ENCODE measurements at regions not wholly inside any gene's neighbourhood (a gene's known extent, or its start where the extent isn't known, plus 50 kb on each side); places are given as distances from the start of the nearest gene placed in this dataset.

DNA sequence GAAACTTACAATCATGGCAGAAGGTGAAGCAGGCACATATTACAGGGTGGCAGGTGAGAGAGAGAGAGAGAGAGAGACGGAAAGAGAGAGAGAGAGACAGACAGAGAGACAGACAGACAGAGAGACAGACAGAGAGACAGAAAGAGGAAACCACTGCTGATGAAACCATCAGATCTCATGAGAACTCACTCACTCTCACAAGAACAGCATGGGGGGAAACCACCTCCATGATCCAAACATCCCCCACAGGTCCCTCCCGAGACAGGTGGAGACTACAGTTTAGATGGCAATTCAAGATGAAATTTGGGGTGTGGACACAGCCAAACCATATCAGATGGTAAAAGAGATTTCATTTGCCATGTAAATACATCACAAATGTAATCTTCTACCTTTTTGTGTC, 708.1 kb downstream of the MRPL39 start:
- no peaks in the 10 kb centered on the region for H3K27me3 ChIP-seq
- no peak overlapping the region for H3K27ac ChIP-seq
- H3K4me2 ChIP-seq = no peak overlapping the region
- no peaks in the 10 kb centered on the region for H4K20me1 ChIP-seq
- no peak for TF ChIP-seq Cebpa-rat (IDR thresholded peaks at IDR 0.05)
- no peaks in the 10 kb centered on the region for H3K36me3 ChIP-seq
- H3K9me3 ChIP-seq = no peaks in the 10 kb centered on the region
- no peak overlapping the region for H3K4me3 ChIP-seq
- H3K4me1 ChIP-seq = no peaks in the 10 kb centered on the region
- no peak overlapping the region for H3K9ac ChIP-seq

DNA sequence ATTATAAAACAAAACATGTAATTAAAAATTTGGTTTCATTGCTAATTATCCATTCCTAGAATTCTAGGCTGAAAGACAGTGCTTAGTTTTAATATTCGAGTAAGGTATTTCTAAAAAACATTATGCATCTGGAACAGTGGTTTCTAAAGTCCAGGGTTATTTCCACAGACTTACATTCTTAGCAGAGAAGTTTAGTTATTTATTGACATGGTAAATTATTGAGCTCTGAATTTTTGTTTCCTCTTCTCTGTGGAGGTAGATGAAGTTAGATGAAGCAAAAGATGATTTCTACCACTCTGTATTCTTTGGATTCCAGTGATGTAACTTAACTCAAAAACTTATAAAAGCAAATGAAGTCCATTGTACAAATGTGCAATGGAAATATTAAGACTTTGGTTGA, 709.4 kb downstream of the MRPL39 start:
- Histone ChIP-seq H3K9me3 (no peaks in the 10 kb centered on the region), H3K36me3 (no peaks in the 10 kb centered on the region), H3K4me1 (no peaks in the 10 kb centered on the region), H3K27me3 (no peaks in the 10 kb centered on the region), H3K4me3 (no peak overlapping the region), H4K20me1 (no peaks in the 10 kb centered on the region), H3K27ac (no peak overlapping the region), H3K4me2 (no peak overlapping the region), H3K9ac (no peak overlapping the region)
- TF ChIP-seq Cebpa-rat (IDR thresholded peaks at IDR 0.05) = no peak

DNA sequence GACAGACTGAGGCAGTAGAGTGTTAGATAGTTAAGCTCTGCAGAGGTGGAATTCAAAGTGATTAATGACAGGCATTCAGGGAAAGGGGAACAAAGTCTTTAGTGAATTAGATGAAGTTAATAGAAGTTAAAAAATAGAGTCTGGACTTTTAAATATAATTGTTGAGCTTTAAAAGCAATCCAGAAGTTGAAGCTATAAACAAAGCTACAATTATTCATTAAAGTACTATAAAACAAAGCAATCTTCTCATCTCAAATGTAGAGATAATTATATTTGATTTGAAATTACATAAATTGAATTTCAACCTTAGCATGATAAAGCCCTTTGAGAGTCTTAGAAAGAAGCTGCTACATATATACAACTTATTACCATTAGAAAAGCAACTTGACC, 710.6 kb downstream of the MRPL39 start:
- Histone ChIP-seq H3K27ac (no peak overlapping the region), H3K9me3 (no peaks in the 10 kb centered on the region), H3K4me1 (no peaks in the 10 kb centered on the region), H4K20me1 (no peaks in the 10 kb centered on the region), H3K9ac (no peak overlapping the region), H3K4me3 (no peak overlapping the region), H3K4me2 (no peak overlapping the region), H3K27me3 (no peaks in the 10 kb centered on the region), H3K36me3 (no peaks in the 10 kb centered on the region)
- no peak for TF ChIP-seq Cebpa-rat (IDR thresholded peaks at IDR 0.05)

DNA sequence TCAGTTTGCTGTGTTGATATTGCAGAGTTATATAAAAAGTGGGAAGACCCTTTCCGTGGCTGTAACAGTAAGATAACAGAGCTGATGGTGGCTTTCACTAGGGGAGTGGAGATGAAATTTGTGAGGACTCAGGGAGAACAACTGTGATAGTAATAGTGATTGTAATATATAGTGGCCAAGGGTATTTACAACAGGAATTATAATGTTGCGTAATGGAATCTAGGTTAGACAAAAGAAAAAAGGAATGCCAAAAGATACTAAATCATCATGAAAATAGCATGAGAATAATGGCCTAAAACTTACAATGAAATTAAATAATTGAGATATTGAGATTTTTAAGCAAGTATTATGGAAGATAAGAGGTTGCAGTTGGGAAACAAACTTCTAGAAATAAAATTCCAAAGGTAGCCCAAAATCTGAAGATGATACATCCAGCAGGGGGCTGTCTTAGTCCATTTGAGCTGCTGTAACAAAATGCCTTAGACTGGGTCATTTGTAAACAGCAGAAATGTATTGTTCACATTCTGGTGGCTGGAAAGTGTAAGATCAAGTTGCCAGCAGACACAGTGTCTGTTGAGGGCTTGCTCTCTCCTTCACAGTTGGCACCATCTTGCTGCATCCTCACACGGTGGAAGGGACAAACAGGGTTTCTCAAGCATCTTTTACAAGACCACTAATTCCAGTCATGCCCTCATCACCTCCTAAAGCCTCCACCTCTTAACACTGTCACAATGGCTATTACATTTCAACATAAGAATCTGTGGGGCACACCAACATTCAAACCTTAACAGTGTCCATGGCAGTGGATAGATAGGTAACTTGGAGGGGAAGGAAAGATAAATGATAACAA, 711.2 kb downstream of the MRPL39 start:
- TF ChIP-seq Cebpa-rat (IDR thresholded peaks at IDR 0.05) = no peak
- no peaks in the 10 kb centered on the region for H3K9me3 ChIP-seq
- no peaks in the 10 kb centered on the region for H3K27me3 ChIP-seq
- no peaks in the 10 kb centered on the region for H4K20me1 ChIP-seq
- H3K27ac ChIP-seq = no peak overlapping the region
- H3K4me2 ChIP-seq = no peak overlapping the region
- no peaks in the 10 kb centered on the region for H3K36me3 ChIP-seq
- no peak overlapping the region for H3K9ac ChIP-seq
- H3K4me3 ChIP-seq = no peak overlapping the region
- no peaks in the 10 kb centered on the region for H3K4me1 ChIP-seq

DNA sequence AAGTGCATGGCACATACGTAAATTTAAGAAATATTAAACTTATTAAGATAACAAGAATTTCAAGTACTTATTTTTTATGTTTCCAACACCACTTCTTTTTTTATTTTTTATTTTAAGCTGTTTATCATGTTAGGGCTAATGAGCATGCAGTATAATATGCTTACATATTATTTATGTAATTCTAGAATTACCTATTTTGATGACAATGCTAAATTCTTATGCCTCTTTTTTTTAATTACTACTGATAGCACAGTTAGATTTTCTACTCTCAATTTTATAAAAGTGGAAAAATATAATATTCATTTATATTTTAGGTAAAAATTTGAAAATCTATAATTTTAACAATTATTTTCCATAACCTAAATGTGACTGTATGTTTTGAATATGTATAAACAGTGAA, 713.0 kb downstream of the MRPL39 start:
- Histone ChIP-seq H3K4me3 (no peak overlapping the region), H4K20me1 (no peaks in the 10 kb centered on the region), H3K4me2 (no peak overlapping the region), H3K27ac (no peak overlapping the region), H3K4me1 (no peaks in the 10 kb centered on the region), H3K9ac (no peak overlapping the region), H3K9me3 (no peaks in the 10 kb centered on the region), H3K27me3 (no peaks in the 10 kb centered on the region), H3K36me3 (no peaks in the 10 kb centered on the region)
- TF ChIP-seq Cebpa-rat (IDR thresholded peaks at IDR 0.05) = no peak

DNA sequence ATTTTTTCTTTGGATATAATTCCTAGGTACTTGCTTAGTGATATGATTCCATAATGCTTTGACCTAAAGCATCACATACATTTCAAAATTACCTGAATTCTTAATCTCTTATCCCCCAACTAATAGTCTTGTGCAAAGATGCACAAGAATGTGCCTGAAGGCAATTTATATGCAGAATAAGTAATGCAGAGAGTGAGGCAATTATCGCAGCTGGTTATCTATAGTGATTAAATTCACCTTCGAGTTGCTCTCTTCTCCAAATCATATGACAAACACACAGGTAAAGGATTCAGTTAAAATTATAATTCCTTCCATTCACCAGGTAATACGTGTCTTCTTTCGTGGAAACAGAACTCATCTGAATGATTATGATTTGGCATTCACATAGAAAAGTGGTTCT, 717.3 kb downstream of the MRPL39 start:
- no peak overlapping the region for H3K9ac ChIP-seq
- peaks cover 8% of the 10 kb centered on the region for H3K9me3 ChIP-seq
- H3K4me2 ChIP-seq = no peak overlapping the region
- no peaks in the 10 kb centered on the region for H4K20me1 ChIP-seq
- H3K36me3 ChIP-seq = no peaks in the 10 kb centered on the region
- H3K4me1 ChIP-seq = no peaks in the 10 kb centered on the region
- no peaks in the 10 kb centered on the region for H3K27me3 ChIP-seq
- no peak overlapping the region for H3K4me3 ChIP-seq
- no peak for TF ChIP-seq Cebpa-rat (IDR thresholded peaks at IDR 0.05)
- H3K27ac ChIP-seq = no peak overlapping the region

DNA sequence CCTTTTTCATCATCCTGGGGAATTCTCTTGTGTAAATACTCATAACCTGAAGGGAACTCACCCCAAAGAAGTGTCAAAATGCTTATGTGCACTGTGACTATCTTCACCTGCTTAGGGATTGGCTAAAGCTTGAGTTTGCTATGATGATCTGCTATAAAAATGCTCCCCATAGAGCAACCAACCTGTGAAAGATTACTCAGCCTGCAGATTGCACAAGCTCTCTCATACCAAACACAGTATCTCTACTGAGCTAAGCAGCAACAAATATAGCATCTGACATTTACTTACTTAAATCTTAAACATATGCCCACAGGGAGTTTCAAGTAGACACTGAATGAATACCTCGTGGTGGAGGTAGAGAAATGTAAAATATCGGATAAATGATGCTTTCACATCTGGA, 725.8 kb downstream of the MRPL39 start:
- Histone ChIP-seq H3K9me3 (peaks cover 13% of the 10 kb centered on the region), H3K36me3 (no peaks in the 10 kb centered on the region), H3K4me2 (no peak overlapping the region), H3K4me3 (no peak overlapping the region), H3K9ac (no peak overlapping the region), H3K4me1 (no peaks in the 10 kb centered on the region), H3K27me3 (no peaks in the 10 kb centered on the region), H4K20me1 (no peaks in the 10 kb centered on the region), H3K27ac (no peak overlapping the region)
- TF ChIP-seq Cebpa-rat (IDR thresholded peaks at IDR 0.05) = no peak

DNA sequence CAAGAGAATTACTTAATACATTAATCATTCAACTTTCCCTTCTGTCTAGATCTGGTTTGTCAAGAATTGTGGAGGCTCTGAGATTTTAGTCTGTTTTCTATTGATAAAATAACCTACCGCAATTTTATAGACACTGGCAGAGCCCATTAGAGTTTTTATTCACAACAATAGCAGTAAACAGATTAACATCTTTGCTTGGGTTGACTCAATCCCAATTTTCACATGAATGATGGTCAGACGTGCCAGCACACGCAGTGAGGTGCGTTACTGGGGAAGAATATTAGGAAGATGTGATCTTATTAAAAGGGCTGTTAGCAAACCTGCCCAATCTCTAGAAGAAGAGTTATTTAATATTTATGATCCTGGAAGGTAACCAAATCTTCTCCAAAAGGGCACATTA, 736.6 kb downstream of the MRPL39 start:
- Histone ChIP-seq H3K9ac (no peak overlapping the region), H3K4me3 (no peak overlapping the region), H3K4me2 (no peak overlapping the region), H3K9me3 (0 out of 2 replicates have a peak, but pooled peaks cover 7% of the 10 kb centered on the region), H3K4me1 (no peaks in the 10 kb centered on the region), H4K20me1 (no peaks in the 10 kb centered on the region), H3K27ac (no peak overlapping the region), H3K27me3 (no peaks in the 10 kb centered on the region), H3K36me3 (no peaks in the 10 kb centered on the region)
- no peak for TF ChIP-seq Cebpa-rat (IDR thresholded peaks at IDR 0.05)

DNA sequence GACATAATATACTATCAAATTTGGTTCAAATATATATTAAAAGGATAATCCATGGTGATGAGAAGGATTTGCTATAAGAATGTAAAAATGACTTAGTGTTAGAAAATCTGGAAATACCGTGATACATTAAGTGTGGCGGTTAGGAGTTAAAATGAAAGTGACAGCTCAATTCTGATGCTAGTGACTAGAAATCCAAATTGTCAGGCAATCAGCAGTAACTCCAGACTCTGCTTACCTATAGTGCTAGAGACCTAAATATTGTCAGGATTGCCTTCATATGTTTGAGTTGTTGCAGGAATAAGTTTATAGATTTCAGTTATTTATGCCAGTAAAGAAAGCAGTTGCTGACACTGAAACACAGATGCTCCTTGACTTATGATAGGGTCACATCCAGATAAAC, 737.4 kb downstream of the MRPL39 start:
- Histone ChIP-seq H3K9ac (no peak overlapping the region), H3K27ac (no peak overlapping the region), H3K4me2 (no peak overlapping the region), H3K4me3 (no peak overlapping the region), H3K4me1 (no peaks in the 10 kb centered on the region), H3K27me3 (no peaks in the 10 kb centered on the region), H3K9me3 (0 out of 2 replicates have a peak, but pooled peaks cover 7% of the 10 kb centered on the region), H4K20me1 (no peaks in the 10 kb centered on the region), H3K36me3 (no peaks in the 10 kb centered on the region)
- no peak for TF ChIP-seq Cebpa-rat (IDR thresholded peaks at IDR 0.05)

DNA sequence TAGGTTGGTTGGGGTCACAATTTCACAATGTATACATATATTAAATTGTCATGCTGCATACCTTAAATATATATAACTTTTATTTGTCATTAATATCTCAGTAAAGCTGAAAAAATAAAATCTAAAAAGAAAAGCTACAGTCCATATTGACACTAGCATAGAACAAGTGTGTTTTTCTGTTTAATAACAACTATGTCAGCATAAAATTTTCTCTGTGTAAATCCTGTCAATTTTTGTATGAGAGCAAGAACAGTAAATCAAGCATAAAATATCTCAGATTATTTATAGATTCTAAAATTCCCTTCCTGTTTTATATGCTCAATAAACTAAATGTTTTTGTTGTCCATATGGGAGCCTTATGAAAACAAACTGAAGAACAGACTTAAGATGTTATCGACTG, 739.2 kb downstream of the MRPL39 start:
- Histone ChIP-seq H3K4me1 (no peaks in the 10 kb centered on the region), H3K4me3 (no peak overlapping the region), H3K9me3 (0 out of 2 replicates have a peak, but pooled peaks cover 7% of the 10 kb centered on the region), H3K27me3 (no peaks in the 10 kb centered on the region), H3K36me3 (no peaks in the 10 kb centered on the region), H4K20me1 (no peaks in the 10 kb centered on the region), H3K9ac (no peak overlapping the region), H3K4me2 (no peak overlapping the region), H3K27ac (no peak overlapping the region)
- no peak for TF ChIP-seq Cebpa-rat (IDR thresholded peaks at IDR 0.05)
